NOMO-1 treated with dmso at 0.1 percent for 144 hours (cell line): ENCODE measurements at regions not wholly inside any gene's neighbourhood (a gene's known extent, or its start where the extent isn't known, plus 50 kb on each side); places are given as distances from the start of the nearest gene placed in this dataset.

Experiments used
- DNase-seq: peaks from one replicate; lab custom pipeline; 2025; ENCODE audit not compliant: unreplicated experiment; lab: John Stamatoyannopoulos, UW

DNA sequence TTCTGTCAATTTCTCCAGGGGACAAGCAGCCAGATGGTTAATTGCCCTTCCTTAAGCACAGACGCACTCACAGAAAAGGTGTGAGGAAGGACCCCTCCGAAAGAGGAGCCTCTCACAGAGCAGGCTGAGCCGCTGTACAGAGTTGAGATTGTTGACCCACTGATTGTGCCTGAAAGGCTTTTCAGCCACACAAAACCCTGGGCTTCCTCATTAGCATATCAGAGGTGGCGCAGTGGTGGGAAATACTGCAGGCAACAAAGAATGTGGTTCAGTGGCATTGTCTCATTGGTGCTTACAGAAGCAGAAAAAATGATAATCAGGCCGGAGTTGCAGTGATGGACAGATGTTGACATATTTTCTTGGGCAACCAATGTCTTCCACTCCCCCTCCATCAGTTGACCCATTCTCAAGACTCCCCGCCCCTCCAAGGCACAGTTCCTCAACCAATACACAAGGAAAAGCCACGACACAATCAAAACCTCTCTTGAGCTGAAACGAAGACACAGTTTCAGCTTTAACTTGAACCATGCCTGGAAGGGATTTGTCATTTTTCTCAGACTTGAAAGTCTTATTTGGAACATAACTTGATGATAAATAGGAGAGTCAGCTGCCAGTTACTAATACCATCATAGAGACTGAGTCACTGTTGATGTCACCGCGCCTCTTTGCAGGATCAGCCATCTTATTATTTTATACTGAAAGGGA lies 53.1 kb downstream of the ATXN3L start:
- DNase-seq: no peak

DNA sequence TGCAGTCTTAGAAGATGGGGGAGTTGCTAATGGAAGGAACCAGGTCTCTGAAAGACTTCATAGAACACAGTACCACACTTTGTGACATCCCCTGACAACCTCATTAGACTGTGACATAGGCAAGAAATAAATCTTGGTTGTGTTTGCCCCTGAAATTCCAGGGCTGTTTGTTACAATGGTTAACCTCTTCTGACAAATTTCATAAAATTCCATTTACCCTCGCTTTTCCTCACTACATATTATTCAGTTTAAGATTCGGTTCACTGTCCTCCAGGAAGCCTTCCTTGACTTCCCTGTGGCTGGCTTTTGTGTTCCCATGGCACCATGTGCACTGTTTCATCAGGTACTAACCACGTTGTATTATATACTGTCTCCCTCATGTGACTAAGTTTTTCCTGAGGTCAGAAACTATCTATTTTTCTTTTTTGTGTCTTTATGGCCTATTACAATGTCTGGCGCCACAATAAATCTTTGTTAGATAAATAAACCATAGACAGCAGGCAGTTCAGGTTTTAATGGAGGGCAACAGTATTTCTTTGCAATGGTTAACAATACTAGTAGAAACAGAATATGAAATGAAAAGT lies 54.2 kb downstream of the ATXN3L start:
- no peak for DNase-seq

DNA sequence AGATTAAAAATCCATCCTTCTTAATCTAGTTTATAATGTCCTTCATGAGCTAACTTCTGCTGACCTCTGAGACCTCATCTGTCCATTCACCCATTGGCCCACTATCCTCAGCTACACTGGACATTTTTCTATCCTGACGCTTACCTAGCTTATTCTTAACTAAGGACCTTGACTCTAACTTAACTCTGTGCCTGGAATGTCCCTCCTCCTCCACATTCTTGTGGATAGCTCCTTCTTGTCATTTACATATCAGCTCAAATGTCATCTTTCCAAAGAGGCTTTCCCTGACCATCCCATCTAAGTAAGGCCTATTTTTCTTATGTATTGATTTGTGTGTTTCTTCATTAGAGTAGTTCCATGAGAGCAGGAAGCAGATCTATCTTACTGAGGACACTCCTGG lies 54.7 kb downstream of the ATXN3L start:
- DNase-seq: no peak

DNA sequence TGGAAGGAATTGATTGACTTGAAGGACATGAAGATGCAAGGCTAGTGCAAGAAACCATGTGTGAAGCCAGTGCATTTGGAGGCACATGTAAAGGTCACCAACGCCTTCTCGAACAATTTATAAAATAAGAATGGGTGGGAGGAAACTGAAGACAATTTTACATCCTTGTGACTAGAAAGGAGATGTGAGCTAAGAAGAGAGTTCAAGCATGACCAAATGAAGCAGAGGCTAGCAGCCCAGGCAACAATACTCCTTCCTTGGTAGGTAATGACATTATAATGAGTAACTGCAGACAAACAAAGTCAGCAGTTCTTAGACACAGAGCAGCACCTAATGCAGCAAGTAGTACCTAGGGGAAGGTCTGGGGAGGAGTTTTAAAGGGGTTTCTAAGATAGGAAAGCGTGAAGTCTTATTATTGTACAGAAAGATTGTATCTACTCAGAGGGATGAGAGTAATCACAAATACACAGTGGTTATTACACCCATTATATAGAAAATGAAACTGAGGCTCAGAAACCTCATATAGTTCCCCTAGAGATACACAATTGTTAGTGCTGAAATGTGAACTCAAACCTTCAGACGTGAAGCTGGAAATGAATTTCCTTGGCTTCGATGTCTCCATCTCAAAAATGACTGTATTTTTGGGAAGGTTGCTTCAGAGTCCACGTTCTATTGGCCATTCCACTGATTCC lies 56.1 kb downstream of the ATXN3L start:
- no peak for DNase-seq

DNA sequence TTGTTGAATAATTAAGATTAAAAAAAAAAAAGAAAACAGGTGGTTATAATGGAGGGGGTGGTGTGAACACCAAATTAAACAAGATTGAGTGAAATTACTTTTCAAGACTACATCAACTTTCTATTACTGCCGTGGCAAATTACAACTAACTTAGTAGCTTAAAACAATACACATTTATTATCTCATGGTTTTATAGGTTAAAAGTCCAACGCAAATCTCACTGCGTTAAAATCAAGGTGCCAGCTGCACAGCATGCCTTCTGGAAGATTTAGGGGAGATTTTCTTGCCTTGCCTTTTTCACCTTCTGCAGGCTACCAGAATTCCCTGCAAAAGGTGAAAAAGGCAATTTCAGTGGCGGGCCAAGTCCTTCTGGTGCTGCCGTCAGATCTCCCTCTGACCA lies 58.5 kb downstream of the ATXN3L start:
- no peak for DNase-seq

DNA sequence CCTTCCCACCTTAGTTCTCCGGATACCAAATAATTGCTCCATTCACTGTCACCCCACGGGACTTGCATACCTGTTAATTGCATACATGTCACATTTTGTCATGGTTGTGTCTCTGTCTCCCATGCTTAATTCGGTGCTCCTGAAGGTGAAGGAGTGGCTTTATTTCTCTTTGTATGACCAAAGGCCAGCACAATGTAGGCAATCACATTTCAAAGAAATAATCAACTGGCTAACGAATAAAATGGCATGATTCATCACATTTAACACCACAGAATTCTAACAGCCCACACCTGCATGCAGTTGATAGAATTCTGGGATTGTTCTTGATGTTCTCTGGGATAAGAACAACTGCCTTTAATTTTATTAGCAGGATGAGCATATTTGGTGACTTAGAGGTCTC lies 59.3 kb downstream of the ATXN3L start:
- no peak for DNase-seq

DNA sequence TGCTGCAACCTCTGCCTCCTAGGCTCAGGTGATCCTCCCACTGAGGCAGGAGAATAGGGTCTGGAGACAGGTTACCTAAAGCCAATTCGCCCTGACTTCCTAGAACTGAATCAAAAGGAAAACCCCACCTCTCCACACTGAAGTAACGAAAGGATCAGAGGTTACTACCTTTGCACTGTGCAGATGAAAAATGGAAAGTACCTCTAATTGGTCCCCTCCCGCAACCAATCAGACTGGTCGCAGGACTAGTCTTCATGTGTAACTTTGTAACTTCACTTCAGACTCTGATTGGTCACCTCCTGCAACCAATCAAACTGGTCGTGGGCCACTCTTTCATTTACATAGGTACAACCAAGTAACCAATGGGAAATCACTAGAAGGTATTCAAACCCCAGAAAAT lies 61.1 kb downstream of the ATXN3L start:
- no peak for DNase-seq

DNA sequence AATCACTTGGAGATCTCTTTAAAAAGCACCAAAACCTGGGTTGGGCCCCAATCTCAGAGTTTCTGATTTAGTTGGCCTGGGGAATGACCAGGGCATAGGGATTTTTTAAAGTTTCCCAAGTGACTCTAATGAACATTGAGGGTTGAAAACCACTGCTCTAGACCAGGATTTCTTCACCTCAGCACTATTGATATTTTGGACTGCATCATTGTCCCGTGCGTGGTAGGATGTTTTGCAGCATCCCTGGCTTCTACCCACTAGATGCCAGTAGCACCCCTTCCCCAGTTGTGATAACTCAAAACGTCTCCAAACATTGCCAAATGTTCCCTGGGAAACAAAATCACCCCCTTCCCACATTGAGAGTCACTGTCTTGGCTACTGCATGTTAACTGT lies 61.8 kb downstream of the ATXN3L start:
- DNase-seq: no peak

DNA sequence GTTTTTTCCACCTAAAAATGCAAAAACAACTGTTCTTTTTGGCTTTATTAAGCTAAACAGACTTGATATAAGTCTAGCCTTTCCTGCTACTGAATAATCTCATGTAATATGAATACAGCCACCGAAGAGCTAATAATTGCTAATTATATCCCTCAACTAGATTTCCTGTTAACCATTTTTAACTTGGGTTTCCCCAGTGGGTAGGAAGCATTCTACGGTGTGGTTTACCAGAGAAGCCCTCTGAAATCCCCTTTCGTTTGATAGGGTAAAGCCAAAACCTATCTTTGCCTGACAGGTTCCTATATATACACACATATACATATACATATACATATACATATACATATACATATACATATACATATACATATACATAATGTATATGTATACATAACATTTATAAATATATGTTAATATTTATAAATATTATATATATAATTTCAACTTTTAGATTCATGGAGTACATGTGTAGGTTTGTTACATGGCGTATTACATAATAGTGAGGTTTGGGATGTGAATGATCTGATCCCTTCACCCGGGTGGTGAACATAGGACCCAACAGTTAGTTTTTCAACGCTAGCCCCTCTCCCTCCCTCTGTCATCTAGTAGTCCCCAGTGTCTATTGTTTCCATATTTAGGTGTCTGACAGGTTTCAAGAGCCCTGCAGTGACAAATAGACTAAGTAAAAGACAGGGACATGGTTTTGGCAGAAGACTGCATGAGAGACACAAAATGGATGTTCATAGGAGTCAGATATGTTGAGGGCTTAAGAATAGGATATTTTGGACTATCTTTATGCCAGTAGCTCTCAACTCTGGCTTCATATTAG lies 62.4 kb downstream of the ATXN3L start:
- no peak for DNase-seq

DNA sequence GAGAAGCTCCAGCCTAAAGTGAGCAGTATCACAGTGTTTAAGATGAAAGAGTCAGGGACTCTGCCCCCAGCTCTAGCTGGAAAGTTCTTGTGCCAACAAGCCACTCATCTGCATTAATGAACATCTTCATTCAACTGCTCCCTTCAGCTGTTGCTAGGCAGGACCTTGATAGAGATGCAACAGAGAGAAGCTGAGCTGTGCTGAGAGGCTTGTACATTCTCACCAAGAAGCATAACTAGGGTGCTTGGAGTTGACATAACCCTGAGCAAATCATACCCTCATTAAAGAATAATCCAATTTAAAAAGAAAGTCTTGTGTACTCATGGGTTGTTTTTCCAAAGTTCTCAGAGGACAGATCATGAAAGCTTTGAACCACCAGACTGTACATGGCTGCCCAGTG lies 63.2 kb downstream of the ATXN3L start:
- DNase-seq: no peak

DNA sequence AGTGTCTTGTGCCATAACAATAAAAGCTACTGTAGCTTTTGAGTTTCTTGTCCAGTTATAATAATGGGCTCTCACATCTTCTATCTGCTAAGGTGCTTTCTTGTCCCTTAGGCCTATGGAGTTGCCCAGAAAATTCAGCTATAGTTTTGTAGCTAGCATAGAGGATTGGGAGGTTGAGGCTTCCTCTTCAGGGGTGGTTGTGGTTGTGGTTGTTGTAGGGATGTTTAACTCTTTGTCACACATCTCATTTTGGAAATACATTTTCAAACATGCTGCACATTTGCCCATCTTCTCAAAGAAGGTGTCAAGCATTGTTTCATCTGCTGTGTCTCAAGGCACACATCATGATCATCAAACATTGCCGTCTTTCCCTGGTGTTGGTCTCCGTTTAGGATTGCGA lies 65.0 kb downstream of the ATXN3L start:
- no peak for DNase-seq

DNA sequence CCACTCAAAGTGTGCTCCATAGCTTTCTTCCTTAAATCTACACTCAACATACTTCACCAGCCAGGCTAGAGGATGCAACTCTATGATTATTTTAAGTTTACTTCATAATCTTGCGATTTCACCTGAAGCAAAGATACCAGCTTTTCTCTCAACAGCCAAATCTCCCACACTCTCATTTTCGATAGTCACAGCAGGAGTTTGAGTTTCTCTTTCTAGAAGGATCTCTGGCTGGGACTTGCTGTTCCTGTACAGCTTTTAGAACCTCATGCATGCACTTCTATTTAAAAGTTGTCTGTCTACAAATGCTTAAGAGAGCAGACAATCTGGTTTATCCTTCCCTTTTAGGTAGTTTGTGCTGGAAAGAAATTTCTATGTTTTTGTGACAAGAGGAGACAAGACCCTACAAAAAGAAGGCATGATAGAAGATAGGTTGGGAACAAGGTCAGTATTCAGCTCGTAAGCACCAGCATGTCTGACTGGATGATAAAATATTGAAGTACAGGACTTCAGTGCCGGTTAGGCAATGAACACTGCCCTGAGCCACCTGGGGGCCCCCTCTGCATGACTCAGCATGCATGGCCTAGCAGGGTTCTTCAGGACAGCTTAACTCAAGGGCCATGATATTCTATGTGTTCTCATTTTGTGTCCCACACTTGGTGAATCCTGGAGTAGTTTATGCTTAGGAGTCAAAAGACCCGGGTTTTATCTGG lies 65.6 kb downstream of the ATXN3L start:
- DNase-seq: peak; percentile 58

DNA sequence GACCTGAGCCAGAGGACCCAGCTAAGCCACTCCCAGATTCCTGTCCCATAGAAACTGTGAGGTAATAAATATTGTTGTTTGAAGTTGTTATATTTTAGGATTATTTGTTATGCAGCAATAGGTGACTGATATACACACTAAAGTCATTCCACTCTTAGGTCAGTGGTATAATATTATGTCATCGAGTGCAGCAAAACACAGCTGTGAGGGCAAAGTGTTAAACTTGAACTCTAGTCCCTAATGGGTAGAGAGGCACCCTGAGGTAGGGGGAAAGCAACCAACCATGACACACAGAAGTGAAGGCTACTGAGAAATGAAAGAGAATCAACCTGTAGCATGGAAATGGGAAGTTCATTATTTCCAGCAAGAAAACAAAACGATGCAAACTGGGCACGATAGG lies 66.6 kb downstream of the ATXN3L start:
- no peak for DNase-seq

DNA sequence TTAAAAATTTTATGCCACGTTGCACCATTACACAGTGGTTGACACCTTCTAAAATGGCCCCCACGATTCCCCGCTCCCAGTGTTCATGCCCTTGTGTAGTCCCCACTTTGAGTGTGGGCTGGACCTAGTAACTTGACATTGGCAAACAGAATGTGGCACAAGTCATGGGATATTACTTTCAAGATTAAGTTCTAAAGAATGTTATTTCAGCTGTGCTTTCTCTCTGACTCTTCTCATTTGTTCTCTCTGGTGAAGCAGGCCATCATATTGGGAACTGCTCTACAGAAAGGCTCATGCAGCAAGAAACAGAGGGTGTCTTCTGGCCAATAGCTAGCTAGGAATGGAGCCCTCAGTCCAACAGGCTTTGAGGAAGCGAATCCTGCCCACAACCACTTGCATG lies 67.1 kb downstream of the ATXN3L start:
- no peak for DNase-seq

DNA sequence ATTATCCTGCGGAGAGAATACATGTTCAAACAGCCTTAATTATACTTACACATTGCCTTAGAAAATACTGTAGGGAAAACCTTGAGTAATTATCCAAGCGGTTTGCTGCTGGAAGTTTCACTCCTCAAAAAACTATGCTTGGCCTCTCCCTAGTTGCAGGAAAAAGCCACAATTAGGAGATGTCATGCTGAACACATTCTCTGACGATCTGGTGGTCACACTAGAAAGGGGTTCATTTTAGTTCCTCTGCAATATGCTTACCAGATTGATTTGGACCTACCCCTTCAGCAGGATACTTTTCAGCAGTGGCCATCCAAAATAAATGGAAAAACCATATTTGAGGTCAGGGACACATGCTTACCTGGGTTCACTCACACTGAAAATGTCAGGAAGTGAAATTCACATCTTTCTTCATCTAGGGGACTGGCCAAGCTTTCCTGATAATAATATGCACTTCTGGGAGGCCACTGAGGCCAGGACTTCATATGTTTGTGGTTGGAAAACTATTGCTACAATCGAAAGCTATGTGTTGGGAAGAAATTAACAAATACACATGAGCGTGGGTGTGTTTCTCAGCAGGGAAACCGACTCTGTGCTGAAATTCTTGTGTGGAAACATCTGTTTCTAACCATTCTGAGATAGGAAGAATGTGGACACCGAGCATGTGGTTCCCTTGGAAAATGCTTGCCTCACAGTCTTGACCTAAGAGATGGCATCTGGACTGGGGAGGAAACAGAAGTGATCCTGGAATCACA lies 68.8 kb downstream of the ATXN3L start:
- DNase-seq: no peak

DNA sequence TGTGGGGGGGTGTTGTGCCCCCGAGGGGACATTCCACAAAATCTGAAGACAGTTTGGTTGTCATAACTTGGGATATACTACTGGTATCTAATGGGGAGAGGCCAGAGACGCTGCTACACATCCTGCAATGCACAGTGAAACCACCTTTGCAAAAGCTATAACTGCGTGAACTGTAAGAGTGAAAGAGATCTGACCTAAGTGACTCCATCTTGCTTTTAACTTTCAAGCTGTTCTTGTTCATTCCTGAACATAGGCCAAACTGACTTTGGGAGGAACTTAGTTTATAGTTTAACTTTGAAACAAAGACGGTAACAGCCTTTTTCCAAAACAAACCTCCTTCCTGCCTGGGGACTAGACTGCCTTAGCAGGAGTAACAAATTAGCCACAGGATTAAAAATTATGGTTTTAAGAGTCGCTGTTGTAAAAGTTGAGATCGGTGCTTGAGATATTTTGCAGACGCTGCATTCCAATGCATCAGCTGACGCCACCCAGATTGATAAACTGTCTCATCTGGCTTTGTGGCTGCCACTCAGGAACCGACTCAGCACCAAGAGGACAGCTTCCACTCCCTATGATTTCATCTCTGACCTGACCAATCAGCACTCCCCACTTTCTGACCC lies 70.9 kb downstream of the ATXN3L start:
- no peak for DNase-seq

DNA sequence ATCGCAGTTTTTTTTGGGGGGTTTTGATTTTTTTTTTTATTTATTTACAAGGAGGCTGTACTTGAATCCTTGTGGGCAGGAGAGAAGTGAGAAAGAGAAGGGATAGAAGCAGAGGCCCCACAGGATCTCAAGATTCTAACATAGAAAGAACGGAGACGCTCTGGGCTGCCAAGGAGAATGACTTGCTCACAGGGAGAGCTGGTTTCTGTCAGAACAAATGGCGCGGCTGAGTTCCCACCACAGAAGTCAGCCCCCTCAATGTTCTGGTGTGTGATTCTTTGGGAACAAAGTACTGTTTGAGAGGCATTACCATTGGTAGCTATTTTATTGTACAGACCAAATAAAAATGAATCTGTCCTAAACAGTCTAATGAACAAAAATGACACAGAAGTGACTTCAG lies 80.6 kb downstream of the ATXN3L start:
- DNase-seq: no peak

DNA sequence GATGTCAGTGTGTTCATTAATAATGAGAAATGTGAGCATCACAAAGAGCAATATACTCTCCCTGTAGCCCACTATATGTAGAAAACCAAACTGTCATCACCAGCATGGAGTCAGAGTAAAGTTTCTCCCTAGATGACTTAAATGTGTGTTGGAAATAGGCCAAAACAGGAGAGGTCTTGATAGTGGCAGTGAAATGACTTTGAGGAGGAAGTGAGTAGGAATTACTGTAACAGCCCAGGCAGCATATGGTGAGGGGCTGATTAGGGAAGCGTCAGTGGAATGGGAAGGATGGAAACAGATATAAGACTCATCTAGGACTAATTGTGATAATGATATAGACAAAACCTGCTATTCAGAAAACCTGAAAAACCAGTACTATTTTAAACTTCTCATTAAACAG lies 83.9 kb downstream of the ATXN3L start:
- no peak for DNase-seq

DNA sequence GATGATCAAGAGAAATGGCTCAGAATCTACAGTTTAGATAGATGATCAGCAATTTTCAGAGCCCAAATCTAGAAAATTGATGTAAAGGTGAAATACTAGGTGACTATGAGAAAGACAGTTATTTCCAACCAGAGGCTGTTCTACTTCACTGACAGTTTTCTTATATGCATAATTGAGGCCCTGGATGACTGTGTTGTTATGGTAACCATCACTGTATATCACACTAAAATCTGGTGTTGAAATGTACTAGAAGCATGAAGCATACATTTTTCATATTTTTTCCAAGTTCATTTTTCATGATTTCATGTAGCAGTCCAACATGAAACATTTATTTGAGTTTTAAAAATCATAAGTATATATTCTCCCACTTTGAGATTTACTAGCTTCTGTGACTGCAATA lies 87.4 kb downstream of the ATXN3L start:
- no peak for DNase-seq

DNA sequence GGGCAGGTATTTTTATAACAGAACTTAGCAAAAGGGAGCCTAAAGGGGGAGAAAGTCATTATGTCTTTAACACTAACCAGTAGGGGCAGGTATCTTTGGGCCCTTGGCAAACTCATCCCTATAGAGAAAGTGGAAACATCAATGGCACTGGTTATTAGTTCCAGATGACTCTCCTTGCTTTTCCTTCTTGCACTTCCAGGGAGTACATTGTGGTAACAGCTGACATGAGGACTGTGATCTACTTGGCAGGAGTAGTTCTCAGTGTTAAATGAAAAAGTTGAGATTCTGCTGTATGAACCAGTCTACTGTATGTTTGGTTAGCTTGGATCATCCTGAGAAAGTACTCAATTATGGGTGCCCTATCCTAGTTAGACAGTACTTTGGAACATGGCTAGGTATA lies 93.6 kb downstream of the ATXN3L start:
- no peak for DNase-seq
